HCT116 (cell line): ENCODE measurements at regions not wholly inside any gene's neighbourhood (a gene's known extent, or its start where the extent isn't known, plus 50 kb on each side); places are given as distances from the start of the nearest gene placed in this dataset.

Source experiments
- ATAC-seq: fragments of 200-7000 bp; cut with Tn5 transposase; 2 replicates; pipeline ENCODE4 v1.9.1; 2020; ENCODE audit warnings: mild to moderate bottlenecking, moderate library complexity
- BruUV-seq: library from RNA; stranded (reverse); fragments of 400-500 nt; replicated peaks from 2 replicates; lab custom pipeline; 2021; lab: Mats Ljungman, UMichigan
- CTCF ChIA-PET: fragments of 300-600 bp; sonication (Branson Sonifier 250); formaldehyde crosslinking; loops from one replicate; lab custom pipeline; 2021; ENCODE audit warnings: antibody characterized with exemption; lab: Charles Lee
- POLR2A ChIA-PET: fragments of 300-600, 350-600 bp; sonication (Branson Sonifier 250); formaldehyde crosslinking; loops from one replicate; lab custom pipeline; 2021; ENCODE audit warnings: antibody characterized with exemption; lab: Charles Lee
- RAD21 ChIA-PET, 2 experiments: fragments of 300-600 bp; sonication (Branson Sonifier 250); formaldehyde crosslinking; loops; one replicate each; lab custom pipeline; 2023; ENCODE audit warnings: low total read pairs in 2 of 2; ENCODE audit not compliant: uncharacterized antibody in 2 of 2, unreplicated experiment in 2 of 2, low non-redundant PET in 1 of 2; lab: Charles Lee
- DNase-seq: peaks from one replicate; pipeline ENCODE4 v3.0.0-alpha.2; 2010; ENCODE audit warnings: low read depth, low spot score
- H2AFZ ChIP-seq: fragments of 200-600 bp; shearing (Covaris generic), sonication (generic); 2 replicates; pipeline ENCODE4 v1.6.1; 2017; ENCODE audit warnings: low read depth, mixed run types, mixed read lengths, antibody characterized with exemption, low read length; ENCODE audit not compliant: poor library complexity, severe bottlenecking
- H3K27ac ChIP-seq: 2 replicates; pipeline ENCODE4 v1.5.1; 2012; ENCODE audit warnings: low read depth, low read length
- H3K27me3 ChIP-seq: fragments of 200-600 bp; sonication (generic); 2 replicates; pipeline ENCODE4 v1.6.1; 2016; ENCODE audit warnings: mixed run types, low read length, mixed read lengths; ENCODE audit not compliant: insufficient read depth
- H3K36me3 ChIP-seq, 2 experiments: fragments of 200-500 bp in 1 of 2; fragments of 200-600 bp in 1 of 2; sonication (Bioruptor generic) in 1 of 2; sonication (generic) in 1 of 2; 2 replicates each; pipeline versions ENCODE4 v1.5.1 to v1.6.1; 2014 to 2016; ENCODE audit warnings: low read length in 2 of 2, inconsistent platforms in 1 of 2, mixed read lengths in 1 of 2, mixed run types in 1 of 2; ENCODE audit not compliant: insufficient read depth in 2 of 2, control insufficient read depth in 1 of 2
- H3K4me1 ChIP-seq, 2 experiments: fragments of 200-600 bp in 1 of 2; sonication (generic) in 1 of 2; 2 replicates each; pipeline versions ENCODE4 v1.5.1 to v1.6.1; 2012 to 2017; ENCODE audit warnings: low read length in 2 of 2, inconsistent platforms in 1 of 2, mild to moderate bottlenecking in 1 of 2, mixed read lengths in 1 of 2, mixed run types in 1 of 2, moderate library complexity in 1 of 2; ENCODE audit not compliant: insufficient read depth in 2 of 2, control insufficient read depth in 1 of 2
- H3K4me2 ChIP-seq: fragments of 200-600 bp; sonication (generic); 2 replicates; pipeline ENCODE4 v1.6.1; 2017; ENCODE audit warnings: mixed run types, low read length, mixed read lengths
- H3K4me3 ChIP-seq, 2 experiments: fragments of 200-600 bp in 1 of 2; sonication (generic) in 1 of 2; replicated peaks in 1 of 2; 2 replicates each; pipeline ENCODE4 v1.5.1; 2011 to 2016; ENCODE audit warnings: low read length in 2 of 2, control low read depth in 1 of 2, low read depth in 1 of 2, mild to moderate bottlenecking in 1 of 2, mixed read lengths in 1 of 2, mixed run types in 1 of 2
- H3K79me2 ChIP-seq: fragments of 200-600 bp; sonication (generic); 2 replicates; pipeline ENCODE4 v1.6.1; 2017; ENCODE audit warnings: mild to moderate bottlenecking, mixed run types, low read length, moderate library complexity, mixed read lengths; ENCODE audit not compliant: insufficient read depth
- H3K9ac ChIP-seq: fragments of 200-600 bp; sonication (generic); 2 replicates; pipeline ENCODE4 v1.6.1; 2016; ENCODE audit warnings: low read length, mixed read lengths
- H3K9me2 ChIP-seq: fragments of 200-600 bp; sonication (generic), shearing (Covaris generic); 2 replicates; pipeline ENCODE4 v1.6.1; 2017; ENCODE audit warnings: mixed run types, mild to moderate bottlenecking, moderate library complexity; ENCODE audit not compliant: insufficient read depth
- H3K9me3 ChIP-seq, 2 experiments: fragments of 200-500 bp in 1 of 2; fragments of 200-600 bp in 1 of 2; sonication (Bioruptor generic) in 1 of 2; sonication (generic) in 1 of 2; 2 replicates each; pipeline ENCODE4 v1.6.1; 2014 to 2017; ENCODE audit warnings: low read length in 2 of 2, mixed read lengths in 2 of 2, inconsistent platforms in 1 of 2, low read depth in 1 of 2, mild to moderate bottlenecking in 1 of 2, mixed run types in 1 of 2, moderate library complexity in 1 of 2; ENCODE audit not compliant: control insufficient read depth in 1 of 2, insufficient read depth in 1 of 2
- H4K20me1 ChIP-seq: fragments of 200-600 bp; sonication (generic), shearing (Covaris generic); 2 replicates; pipeline ENCODE4 v1.6.1; 2017; ENCODE audit warnings: mixed run types, mild to moderate bottlenecking, moderate library complexity; ENCODE audit not compliant: insufficient read depth
- EZH2phosphoT487 ChIP-seq: fragments of 200-600 bp; IDR thresholded peaks from 2 replicates; pipeline ENCODE4 v1.6.1; 2018; ENCODE audit warnings: antibody characterized with exemption, borderline replicate concordance
- FOSL1 ChIP-seq: IDR thresholded peaks from 2 replicates; pipeline ENCODE4 v1.6.1; 2012; ENCODE audit warnings: low read depth
- POLR2AphosphoS5 ChIP-seq: IDR thresholded peaks from 2 replicates; pipeline ENCODE4 v1.6.1; 2011; ENCODE audit warnings: mild to moderate bottlenecking, low read depth, low read length, moderate library complexity
- RAD21 ChIP-seq: IDR thresholded peaks from 2 replicates; pipeline ENCODE4 v1.6.1; 2012; ENCODE audit warnings: low read depth, mild to moderate bottlenecking
- SIN3A ChIP-seq: IDR thresholded peaks from 2 replicates; pipeline ENCODE4 v1.6.1; 2012; ENCODE audit warnings: low read depth
- SP1 ChIP-seq: IDR thresholded peaks from 2 replicates; pipeline ENCODE4 v1.6.1; 2012; ENCODE audit warnings: low read depth
- YY1 ChIP-seq: IDR thresholded peaks from 2 replicates; pipeline ENCODE4 v1.6.1; 2011; ENCODE audit warnings: low read length, low read depth, moderate library complexity, mild to moderate bottlenecking; ENCODE audit not compliant: insufficient replicate concordance; ENCODE audit errors: extremely low read depth
- ZFX ChIP-seq: fragments of 450-650 bp; IDR thresholded peaks from 2 replicates; pipeline ENCODE4 v1.6.1; 2017
- ZNF274 ChIP-seq: fragments of 200-500 bp; sonication (Bioruptor generic); IDR thresholded peaks from 2 replicates; pipeline ENCODE4 v1.6.1; 2014; ENCODE audit warnings: mild to moderate bottlenecking, low read depth, low read length, inconsistent platforms
- intact Hi-C: fragments of 100-400 bp; cut with micrococcal nuclease; formaldehyde crosslinking; loops from 2 replicates; pipeline ENCODE4 v1.10.0; 2022
- TF ChIP-seq, protein P1 (sequence below): IDR thresholded peaks from 2 replicates; pipeline ENCODE4 v1.6.1; 2011; ENCODE audit warnings: mild to moderate bottlenecking, low read length, moderate library complexity; ENCODE audit not compliant: insufficient replicate concordance; ENCODE audit errors: extremely low read depth
- TF ChIP-seq, protein P2 (sequence below), 3 experiments: fragments of 200-600 bp in 1 of 3; sonication (generic) in 1 of 3; IDR thresholded peaks in 2 of 3; conservative IDR thresholded peaks in 1 of 3; 2 replicates each; pipeline ENCODE4 v1.5.1; 2012 to 2017; ENCODE audit warnings: low read depth in 2 of 3, low read length in 2 of 3, antibody characterized with exemption in 1 of 3, borderline replicate concordance in 1 of 3, control low read depth in 1 of 3, mild to moderate bottlenecking in 1 of 3, mixed read lengths in 1 of 3, mixed run types in 1 of 3, moderate library complexity in 1 of 3; ENCODE audit not compliant: insufficient read depth in 1 of 3
- TF ChIP-seq, protein P3 (sequence below): IDR thresholded peaks from 2 replicates; pipeline ENCODE4 v1.6.1; 2012
- TF ChIP-seq, protein P4 (sequence below): IDR thresholded peaks from 2 replicates; pipeline ENCODE4 v1.6.1; 2012

DNA sequence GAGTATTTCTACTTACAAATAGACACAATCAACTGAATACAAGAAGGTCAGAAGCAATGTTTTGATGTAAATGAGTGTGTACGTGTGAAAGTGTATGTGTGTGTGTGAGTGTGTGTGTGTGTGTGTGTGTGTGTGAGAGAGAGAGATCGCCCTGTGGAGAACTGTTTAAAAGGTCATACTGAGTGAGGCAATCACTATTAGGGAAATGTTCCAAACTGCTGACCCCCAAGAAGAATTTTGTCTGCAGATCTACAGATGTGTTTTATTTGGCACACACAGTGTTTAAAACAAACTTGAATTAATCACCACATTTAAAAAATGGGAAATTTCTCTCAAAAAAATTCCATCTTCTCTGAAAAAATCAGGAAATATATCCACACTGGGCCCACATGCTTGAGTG lies 1069.1 kb downstream of the SLC6A15 start:
- Histone ChIP-seq H3K4me3 (no peak overlapping the region), H4K20me1 (no peaks in the 10 kb centered on the region), H3K9me2 (no peaks in the 10 kb centered on the region), H3K4me1 (no peaks in the 10 kb centered on the region), H2AFZ (no peak overlapping the region), H3K79me2 (no peaks in the 10 kb centered on the region), H3K27ac (no peak overlapping the region), H3K36me3 (no peaks in the 10 kb centered on the region)
- TF ChIP-seq, protein P1, sequence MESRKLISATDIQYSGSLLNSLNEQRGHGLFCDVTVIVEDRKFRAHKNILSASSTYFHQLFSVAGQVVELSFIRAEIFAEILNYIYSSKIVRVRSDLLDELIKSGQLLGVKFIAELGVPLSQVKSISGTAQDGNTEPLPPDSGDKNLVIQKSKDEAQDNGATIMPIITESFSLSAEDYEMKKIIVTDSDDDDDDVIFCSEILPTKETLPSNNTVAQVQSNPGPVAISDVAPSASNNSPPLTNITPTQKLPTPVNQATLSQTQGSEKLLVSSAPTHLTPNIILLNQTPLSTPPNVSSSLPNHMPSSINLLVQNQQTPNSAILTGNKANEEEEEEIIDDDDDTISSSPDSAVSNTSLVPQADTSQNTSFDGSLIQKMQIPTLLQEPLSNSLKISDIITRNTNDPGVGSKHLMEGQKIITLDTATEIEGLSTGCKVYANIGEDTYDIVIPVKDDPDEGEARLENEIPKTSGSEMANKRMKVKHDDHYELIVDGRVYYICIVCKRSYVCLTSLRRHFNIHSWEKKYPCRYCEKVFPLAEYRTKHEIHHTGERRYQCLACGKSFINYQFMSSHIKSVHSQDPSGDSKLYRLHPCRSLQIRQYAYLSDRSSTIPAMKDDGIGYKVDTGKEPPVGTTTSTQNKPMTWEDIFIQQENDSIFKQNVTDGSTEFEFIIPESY = no peak
- TF ChIP-seq YY1 (no peak), SIN3A (no peak), ZFX (no peak), ZNF274 (no peak), FOSL1 (no peak), RAD21 (no peak), SP1 (no peak), POLR2AphosphoS5 (no peak), EZH2phosphoT487 (no peak)
- TF ChIP-seq, protein P2, sequence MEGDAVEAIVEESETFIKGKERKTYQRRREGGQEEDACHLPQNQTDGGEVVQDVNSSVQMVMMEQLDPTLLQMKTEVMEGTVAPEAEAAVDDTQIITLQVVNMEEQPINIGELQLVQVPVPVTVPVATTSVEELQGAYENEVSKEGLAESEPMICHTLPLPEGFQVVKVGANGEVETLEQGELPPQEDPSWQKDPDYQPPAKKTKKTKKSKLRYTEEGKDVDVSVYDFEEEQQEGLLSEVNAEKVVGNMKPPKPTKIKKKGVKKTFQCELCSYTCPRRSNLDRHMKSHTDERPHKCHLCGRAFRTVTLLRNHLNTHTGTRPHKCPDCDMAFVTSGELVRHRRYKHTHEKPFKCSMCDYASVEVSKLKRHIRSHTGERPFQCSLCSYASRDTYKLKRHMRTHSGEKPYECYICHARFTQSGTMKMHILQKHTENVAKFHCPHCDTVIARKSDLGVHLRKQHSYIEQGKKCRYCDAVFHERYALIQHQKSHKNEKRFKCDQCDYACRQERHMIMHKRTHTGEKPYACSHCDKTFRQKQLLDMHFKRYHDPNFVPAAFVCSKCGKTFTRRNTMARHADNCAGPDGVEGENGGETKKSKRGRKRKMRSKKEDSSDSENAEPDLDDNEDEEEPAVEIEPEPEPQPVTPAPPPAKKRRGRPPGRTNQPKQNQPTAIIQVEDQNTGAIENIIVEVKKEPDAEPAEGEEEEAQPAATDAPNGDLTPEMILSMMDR (IDR thresholded peaks at IDR 0.05 in 2 of 3, conservative IDR thresholded peaks at IDR 0.05 in 1 of 3; ENCODE audit: borderline replicate concordance in 1 of 3, insufficient read depth in 1 of 3, low read depth in 2 of 3, low read length in 2 of 3) = no peak
- TF ChIP-seq, protein P3, sequence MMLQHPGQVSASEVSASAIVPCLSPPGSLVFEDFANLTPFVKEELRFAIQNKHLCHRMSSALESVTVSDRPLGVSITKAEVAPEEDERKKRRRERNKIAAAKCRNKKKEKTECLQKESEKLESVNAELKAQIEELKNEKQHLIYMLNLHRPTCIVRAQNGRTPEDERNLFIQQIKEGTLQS = no peak
- TF ChIP-seq, protein P4, sequence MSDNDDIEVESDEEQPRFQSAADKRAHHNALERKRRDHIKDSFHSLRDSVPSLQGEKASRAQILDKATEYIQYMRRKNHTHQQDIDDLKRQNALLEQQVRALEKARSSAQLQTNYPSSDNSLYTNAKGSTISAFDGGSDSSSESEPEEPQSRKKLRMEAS = no peak
- TF ChIP-seq, all 23 proteins: peak for 0
- POLR2A ChIA-PET = no interaction called here
- Histone ChIP-seq H3K9ac (no peak overlapping the region), H3K4me2 (no peak overlapping the region), H3K9me3 (no peaks in the 10 kb centered on the region; a peak in 1 of 4 replicates), H3K27me3 (no peaks in the 10 kb centered on the region)
- intact Hi-C loops = no loop called here
- DNase-seq (no peak), ATAC-seq (no peak)
- no TSS peak for BruUV-seq
- CTCF ChIA-PET = no interaction called here
- RAD21 ChIA-PET = no interaction called here
